Ovary (tissue), 7 donors: ENCODE measurements at regions not wholly inside any gene's neighbourhood (a gene's known extent, or its start where the extent isn't known, plus 50 kb on each side); places are given as distances from the start of the nearest gene placed in this dataset.

Experiments
- DNase-seq, 5 donors: peaks; one replicate each; pipeline ENCODE4 v3.0.0-alpha.2; 2019 to 2020
- H3K27ac ChIP-seq, 2 donors: fragments of 200-600 bp; one replicate each; pipeline versions ENCODE4 v1.5.1 to v1.8.0; 2019 to 2022
- H3K27me3 ChIP-seq: fragments of 200-600 bp; one replicate; pipeline ENCODE4 v1.8.0; 2022
- H3K36me3 ChIP-seq: fragments of 200-600 bp; sonication (generic); one replicate; pipeline ENCODE4 v1.5.1; 2019
- H3K4me1 ChIP-seq: one replicate; pipeline ENCODE4 v1.8.1; 2013; ENCODE audit warnings: mild to moderate bottlenecking, moderate library complexity; ENCODE audit not compliant: insufficient read depth
- H3K4me3 ChIP-seq: fragments of 200-600 bp; sonication (generic); one replicate; pipeline ENCODE4 v1.5.1; 2017
- H3K9me3 ChIP-seq, 2 donors: fragments of 200-600 bp in 1 of 2; sonication (generic) in 1 of 2; one replicate each; pipeline versions ENCODE4 v1.5.1 to v1.8.1; 2013 to 2019; ENCODE audit warnings: mild to moderate bottlenecking in 1 of 2, moderate library complexity in 1 of 2
- CTCF ChIP-seq, 3 donors: fragments of 450-650 bp in 2 of 3; fragments of 200-600 bp in 1 of 3; IDR thresholded peaks; one replicate each; pipeline versions ENCODE4 v1.5.1 to v1.8.0; 2016 to 2022; ENCODE audit warnings: antibody characterized with exemption in 3 of 3, mild to moderate bottlenecking in 1 of 3
- EP300 ChIP-seq: sonication (generic); formaldehyde crosslinking; IDR thresholded peaks from one replicate; pipeline ENCODE4 v1.6.1; 2017; ENCODE audit warnings: antibody characterized with exemption
- POLR2A ChIP-seq: fragments of 450-650 bp; IDR thresholded peaks from one replicate; pipeline ENCODE4 v1.6.1; 2017; ENCODE audit warnings: antibody characterized with exemption, mild to moderate bottlenecking, moderate library complexity
- WGBS, 3 donors: extraction: QIAGEN DNeasy Blood & Tissue Kit in 1 of 3; methylation state at CpG; one replicate each; pipeline versions ENCODE4 v1.1.5 to v1.1.7; 2013 to 2017; 5-methylcytosine and 5-hydroxymethylcytosine counted together
- intact Hi-C, 4 donors: fragments of 100-400 bp; cut with DNase I; formaldehyde crosslinking; loops; one replicate each; pipeline versions ENCODE4 v1.11.0 to v1.15.1; 2022 to 2023
- donor health status: DM: no; HTN: no; CAD: no; lungs with moderate emphysema.
- donor health status: DM: no; HTN: no; CAD: no.
- donor health status: Bipolar disorder and iron deficiency.
- donor health status: DM: no; HTN: no; CAD: no.
- donor health status: DM: yes; HTN: yes; CAD: no.

GRCh38 chr20:48246061-48246790 is 460.9 kb upstream of the SULF2 start:
- H3K27me3 ChIP-seq = no peaks in the 10 kb centered on the region
- WGBS, 3 donors = 39 to 47% (median 41%) methylated on average over 9 of the region's 9 CpGs
- H3K27ac ChIP-seq = peak overlapping the region in 1 of 2 donors; percentile 79
- no peak overlapping the region for H3K4me3 ChIP-seq
- H3K36me3 ChIP-seq = no peaks in the 10 kb centered on the region
- intact Hi-C loops = no loop called here
- H3K4me1 ChIP-seq = peaks cover 18% of the 10 kb centered on the region
- no peaks in the 10 kb centered on the region for H3K9me3 ChIP-seq
- TF ChIP-seq EP300 (no peak), POLR2A (no peak), CTCF (IDR thresholded peaks at IDR 0.05) (no peak)
- no peak for DNase-seq

- Histone ChIP-seq H3K4me3 (no peak overlapping the region), H3K9me3 (no peaks in the 10 kb centered on the region), H3K4me1 (peaks cover 16% of the 10 kb centered on the region), H3K27ac (no peak overlapping the region), H3K36me3 (no peaks in the 10 kb centered on the region), H3K27me3 (no peaks in the 10 kb centered on the region)
- DNase-seq = no peak
- intact Hi-C loops = no loop called here
- 98% methylated on average over 8 of the region's 8 CpGs for WGBS, 3 donors
- TF ChIP-seq CTCF (IDR thresholded peaks at IDR 0.05) = no peak
- TF ChIP-seq POLR2A = no peak
- TF ChIP-seq EP300 = no peak
Measured at GRCh38 chr20:48242623-48243022, 457.3 kb upstream of the SULF2 start.

GRCh38 chr20:48241482-48241881 is 456.2 kb upstream of the SULF2 start:
- peaks cover 10% of the 10 kb centered on the region for H3K4me1 ChIP-seq
- no peaks in the 10 kb centered on the region for H3K36me3 ChIP-seq
- no peak for DNase-seq
- whole genome bisulfite sequencing, 3 donors = 85 to 90% (median 87%) methylated on average over 5 of the region's 5 CpGs
- no peaks in the 10 kb centered on the region for H3K27me3 ChIP-seq
- H3K4me3 ChIP-seq = no peak overlapping the region
- TF ChIP-seq CTCF (IDR thresholded peaks at IDR 0.05) (no peak), EP300 (no peak), POLR2A (no peak)
- no peaks in the 10 kb centered on the region for H3K9me3 ChIP-seq
- intact Hi-C loops = no loop called here
- H3K27ac ChIP-seq = no peak overlapping the region

GRCh38 chr20:48238781-48239180 is 453.5 kb upstream of the SULF2 start:
- no peaks in the 10 kb centered on the region for H3K9me3 ChIP-seq

More at GRCh38 chr20:48238781-48239180, 453.5 kb upstream of the SULF2 start:
- Histone ChIP-seq H3K4me3 (no peak overlapping the region), H3K27me3 (no peaks in the 10 kb centered on the region), H3K4me1 (peaks cover 4% of the 10 kb centered on the region), H3K36me3 (no peaks in the 10 kb centered on the region), H3K27ac (no peak overlapping the region)
- WGBS, 3 donors = 26 to 34% (median 28%) methylated on average over 4 of the region's 4 CpGs
- no peak for TF ChIP-seq CTCF (IDR thresholded peaks at IDR 0.05)
- intact Hi-C loops = no loop called here
- no peak for DNase-seq
